NB4 (cell line): ENCODE measurements at regions not wholly inside any gene's neighbourhood (a gene's known extent, or its start where the extent isn't known, plus 50 kb on each side); places are given as distances from the start of the nearest gene placed in this dataset.
"Not testable (repeated sequence)": the region's sequence is repeated elsewhere in the genome, so short reads cannot be mapped to it uniquely, and the experiment has no call there.

Experiments
- CTCF ChIP-seq: IDR thresholded peaks from one replicate; pipeline ENCODE4 v1.5.1; 2012; ENCODE audit warnings: low read depth, low read length
- MAX ChIP-seq: IDR thresholded peaks from 2 replicates; pipeline ENCODE4 v1.6.1; 2011; ENCODE audit warnings: low read depth, low read length
- MYC ChIP-seq: IDR thresholded peaks from 2 replicates; pipeline ENCODE4 v1.6.1; 2011; ENCODE audit warnings: low read depth, low read length
- POLR2A ChIP-seq: IDR thresholded peaks from 2 replicates; pipeline ENCODE4 v1.6.1; 2011; ENCODE audit warnings: mild to moderate bottlenecking; ENCODE audit not compliant: insufficient read length; ENCODE audit errors: extremely low read depth

GRCh38 chr3:81812098-81812497 is 50.7 kb upstream of the GBE1 start:
- not testable (repeated sequence) for TF ChIP-seq CTCF, MAX, POLR2A, MYC
